WTC11 (cell line): ENCODE measurements at regions not wholly inside any gene's neighbourhood (a gene's known extent, or its start where the extent isn't known, plus 50 kb on each side); places are given as distances from the start of the nearest gene placed in this dataset.
"Not testable (repeated sequence)": the region's sequence is repeated elsewhere in the genome, so short reads cannot be mapped to it uniquely, and the experiment has no call there.

Source experiments
- ATAC-seq: fragments of 200-7000 bp; cut with Tn5 transposase; 2 replicates; pipeline ENCODE4 v1.10.0; 2021; ENCODE audit warnings: mild to moderate bottlenecking, moderate library complexity
- CTCF ChIA-PET: fragments of 300-600 bp; sonication (Branson Sonifier 250); formaldehyde crosslinking; loops from one replicate; lab custom pipeline; 2021; ENCODE audit warnings: antibody characterized with exemption; lab: Charles Lee
- POLR2A ChIA-PET: fragments of 350-600 bp; sonication (Branson Sonifier 250); formaldehyde crosslinking; loops from one replicate; lab custom pipeline; 2021; ENCODE audit warnings: antibody characterized with exemption; lab: Charles Lee
- DNase-seq: peaks from one replicate; pipeline ENCODE4 v3.0.0; 2021; ENCODE audit warnings: low spot score
- H3K27ac Mint-ChIP-seq: 2 replicates; pipeline ENCODE4 v1.8.0; 2021; ENCODE audit warnings: mixed read lengths
- H3K27me3 Mint-ChIP-seq: 2 replicates; pipeline ENCODE4 v1.8.0; 2021; ENCODE audit warnings: low read depth, mild to moderate bottlenecking, moderate library complexity, mixed read lengths
- H3K36me3 Mint-ChIP-seq: 2 replicates; pipeline ENCODE4 v1.8.0; 2021; ENCODE audit warnings: mixed read lengths
- H3K4me1 Mint-ChIP-seq: 2 replicates; pipeline ENCODE4 v1.8.0; 2022; ENCODE audit warnings: mixed read lengths
- H3K4me3 Mint-ChIP-seq: 2 replicates; pipeline ENCODE4 v1.8.0; 2021; ENCODE audit warnings: mild to moderate bottlenecking, moderate library complexity, mixed read lengths
- H3K9me3 Mint-ChIP-seq: 2 replicates; pipeline ENCODE4 v1.8.0; 2021; ENCODE audit warnings: mixed read lengths
- ESRRA ChIP-seq: sonication (generic); formaldehyde crosslinking; IDR thresholded peaks from 2 replicates; pipeline ENCODE4 v1.8.1; 2022; ENCODE audit warnings: mild to moderate bottlenecking, missing genetic modification reagents, borderline replicate concordance
- FOXJ3 ChIP-seq: sonication (generic); formaldehyde crosslinking; IDR thresholded peaks from 2 replicates; pipeline ENCODE4 v1.9.0; 2021; ENCODE audit warnings: missing genetic modification reagents, mild to moderate bottlenecking, borderline replicate concordance
- GABPB1 ChIP-seq: sonication (generic); formaldehyde crosslinking; IDR thresholded peaks from 2 replicates; pipeline ENCODE4 v1.8.1; 2023; ENCODE audit warnings: mild to moderate bottlenecking, missing genetic modification reagents
- ZBTB21 ChIP-seq: sonication (generic); formaldehyde crosslinking; IDR thresholded peaks from 2 replicates; pipeline ENCODE4 v1.8.1; 2023; ENCODE audit warnings: mild to moderate bottlenecking, missing genetic modification reagents, borderline replicate concordance
- ZNF219 ChIP-seq: sonication (generic); formaldehyde crosslinking; IDR thresholded peaks from 2 replicates; pipeline ENCODE4 v1.8.0; 2023; ENCODE audit warnings: missing genetic modification reagents, mild to moderate bottlenecking, borderline replicate concordance
- ZNF263 ChIP-seq: sonication (generic); formaldehyde crosslinking; IDR thresholded peaks from 2 replicates; pipeline ENCODE4 v1.8.1; 2022; ENCODE audit warnings: low read depth, mild to moderate bottlenecking, moderate library complexity, missing genetic modification reagents
- ZNF317 ChIP-seq: sonication (generic); formaldehyde crosslinking; IDR thresholded peaks from 2 replicates; pipeline ENCODE4 v1.8.1; 2023; ENCODE audit warnings: low read depth, mild to moderate bottlenecking, moderate library complexity, missing genetic modification reagents, borderline replicate concordance
- ZNF396 ChIP-seq: fragments of 250-450 bp; sonication (Bioruptor Pico); IDR thresholded peaks from 2 replicates; pipeline ENCODE4 v1.8.0; 2021; ENCODE audit warnings: mild to moderate bottlenecking, moderate library complexity, borderline replicate concordance
- TF ChIP-seq, protein P1 (sequence below): sonication (generic); formaldehyde crosslinking; IDR thresholded peaks from 2 replicates; pipeline ENCODE4 v1.8.1; 2022; ENCODE audit warnings: low read depth, mild to moderate bottlenecking, moderate library complexity, missing genetic modification reagents, borderline replicate concordance
- TF ChIP-seq, protein P2 (sequence below): sonication (generic); formaldehyde crosslinking; IDR thresholded peaks from 2 replicates; pipeline ENCODE4 v1.8.1; 2022; ENCODE audit warnings: low read depth, missing genetic modification reagents, borderline replicate concordance
- TF ChIP-seq, protein P3 (sequence below): sonication (generic); formaldehyde crosslinking; IDR thresholded peaks from 2 replicates; pipeline ENCODE4 v1.8.0; 2023; ENCODE audit warnings: missing genetic modification reagents
- TF ChIP-seq, protein P4 (sequence below): fragments of 200-600 bp; IDR thresholded peaks from 2 replicates; pipeline ENCODE4 v1.8.0; 2022; ENCODE audit warnings: antibody characterized with exemption
- TF ChIP-seq, protein P5 (sequence below): sonication (generic); formaldehyde crosslinking; IDR thresholded peaks from 2 replicates; pipeline ENCODE4 v1.8.0; 2022; ENCODE audit warnings: mild to moderate bottlenecking, missing genetic modification reagents
- TF ChIP-seq, protein P6 (sequence below): sonication (generic); formaldehyde crosslinking; IDR thresholded peaks from 2 replicates; pipeline ENCODE4 v1.8.1; 2023; ENCODE audit warnings: mild to moderate bottlenecking, missing genetic modification reagents, borderline replicate concordance
- TF ChIP-seq, protein P7 (sequence below): fragments of 250-450 bp; sonication (Bioruptor Pico); IDR thresholded peaks from 2 replicates; pipeline ENCODE4 v2.1.2; 2022; ENCODE audit warnings: mild to moderate bottlenecking, moderate library complexity

DNA sequence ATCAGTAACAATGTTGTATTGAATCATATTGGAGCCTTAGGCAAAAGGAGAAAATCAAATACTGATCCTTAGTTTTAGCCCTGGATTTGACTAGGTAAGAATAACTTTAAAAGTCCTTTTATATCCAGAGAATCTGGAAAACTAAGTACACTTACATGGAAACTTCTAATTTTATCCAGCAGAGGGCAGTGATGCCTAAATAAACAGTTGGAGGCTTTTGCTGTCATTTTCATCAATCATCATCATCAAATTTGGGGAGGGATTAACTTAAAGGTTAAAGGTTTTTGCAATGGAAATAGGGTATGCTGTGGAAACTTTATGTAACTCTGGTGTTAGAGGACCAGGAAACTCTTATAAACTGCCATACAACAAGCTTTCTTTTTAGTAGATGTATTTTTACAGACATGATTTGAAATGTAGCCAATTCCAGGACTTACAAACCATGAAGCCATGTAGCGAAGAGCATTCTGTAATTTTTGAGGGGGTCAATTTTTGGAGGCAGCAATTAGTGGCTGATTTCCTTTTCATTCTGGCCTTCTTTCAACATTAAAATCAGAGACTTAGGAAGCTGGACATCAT is 112.7 kb downstream of the OSTF1 start:
- CTCF ChIA-PET: interaction anchor here (0.6 to 1.7 kb wide), 8 partner anchors 37 to 768 kb away, joined by 3 to 6 read pairs (median 3); no protein-coding TSS in a partner anchor
- Mint-ChIP-seq H3K4me3 (no peak overlapping the region), H3K36me3 (no peaks in the 10 kb centered on the region), H3K27ac (no peak overlapping the region), H3K4me1 (peaks cover 23% of the 10 kb centered on the region), H3K9me3 (0 out of 2 replicates have a peak, but pooled peaks cover 5% of the 10 kb centered on the region), H3K27me3 (no peaks in the 10 kb centered on the region)
- TF ChIP-seq, protein P1, sequence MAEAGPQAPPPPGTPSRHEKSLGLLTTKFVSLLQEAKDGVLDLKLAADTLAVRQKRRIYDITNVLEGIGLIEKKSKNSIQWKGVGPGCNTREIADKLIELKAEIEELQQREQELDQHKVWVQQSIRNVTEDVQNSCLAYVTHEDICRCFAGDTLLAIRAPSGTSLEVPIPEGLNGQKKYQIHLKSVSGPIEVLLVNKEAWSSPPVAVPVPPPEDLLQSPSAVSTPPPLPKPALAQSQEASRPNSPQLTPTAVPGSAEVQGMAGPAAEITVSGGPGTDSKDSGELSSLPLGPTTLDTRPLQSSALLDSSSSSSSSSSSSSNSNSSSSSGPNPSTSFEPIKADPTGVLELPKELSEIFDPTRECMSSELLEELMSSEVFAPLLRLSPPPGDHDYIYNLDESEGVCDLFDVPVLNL (CRISPR knock-in tag): no peak
- no peak for TF ChIP-seq ZBTB21 (CRISPR knock-in tag)
- TF ChIP-seq, protein P2, sequence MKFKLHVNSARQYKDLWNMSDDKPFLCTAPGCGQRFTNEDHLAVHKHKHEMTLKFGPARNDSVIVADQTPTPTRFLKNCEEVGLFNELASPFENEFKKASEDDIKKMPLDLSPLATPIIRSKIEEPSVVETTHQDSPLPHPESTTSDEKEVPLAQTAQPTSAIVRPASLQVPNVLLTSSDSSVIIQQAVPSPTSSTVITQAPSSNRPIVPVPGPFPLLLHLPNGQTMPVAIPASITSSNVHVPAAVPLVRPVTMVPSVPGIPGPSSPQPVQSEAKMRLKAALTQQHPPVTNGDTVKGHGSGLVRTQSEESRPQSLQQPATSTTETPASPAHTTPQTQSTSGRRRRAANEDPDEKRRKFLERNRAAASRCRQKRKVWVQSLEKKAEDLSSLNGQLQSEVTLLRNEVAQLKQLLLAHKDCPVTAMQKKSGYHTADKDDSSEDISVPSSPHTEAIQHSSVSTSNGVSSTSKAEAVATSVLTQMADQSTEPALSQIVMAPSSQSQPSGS (CRISPR knock-in tag): no peak
- TF ChIP-seq, protein P3, sequence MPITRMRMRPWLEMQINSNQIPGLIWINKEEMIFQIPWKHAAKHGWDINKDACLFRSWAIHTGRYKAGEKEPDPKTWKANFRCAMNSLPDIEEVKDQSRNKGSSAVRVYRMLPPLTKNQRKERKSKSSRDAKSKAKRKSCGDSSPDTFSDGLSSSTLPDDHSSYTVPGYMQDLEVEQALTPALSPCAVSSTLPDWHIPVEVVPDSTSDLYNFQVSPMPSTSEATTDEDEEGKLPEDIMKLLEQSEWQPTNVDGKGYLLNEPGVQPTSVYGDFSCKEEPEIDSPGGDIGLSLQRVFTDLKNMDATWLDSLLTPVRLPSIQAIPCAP (CRISPR knock-in tag): no peak
- TF ChIP-seq, protein P4, sequence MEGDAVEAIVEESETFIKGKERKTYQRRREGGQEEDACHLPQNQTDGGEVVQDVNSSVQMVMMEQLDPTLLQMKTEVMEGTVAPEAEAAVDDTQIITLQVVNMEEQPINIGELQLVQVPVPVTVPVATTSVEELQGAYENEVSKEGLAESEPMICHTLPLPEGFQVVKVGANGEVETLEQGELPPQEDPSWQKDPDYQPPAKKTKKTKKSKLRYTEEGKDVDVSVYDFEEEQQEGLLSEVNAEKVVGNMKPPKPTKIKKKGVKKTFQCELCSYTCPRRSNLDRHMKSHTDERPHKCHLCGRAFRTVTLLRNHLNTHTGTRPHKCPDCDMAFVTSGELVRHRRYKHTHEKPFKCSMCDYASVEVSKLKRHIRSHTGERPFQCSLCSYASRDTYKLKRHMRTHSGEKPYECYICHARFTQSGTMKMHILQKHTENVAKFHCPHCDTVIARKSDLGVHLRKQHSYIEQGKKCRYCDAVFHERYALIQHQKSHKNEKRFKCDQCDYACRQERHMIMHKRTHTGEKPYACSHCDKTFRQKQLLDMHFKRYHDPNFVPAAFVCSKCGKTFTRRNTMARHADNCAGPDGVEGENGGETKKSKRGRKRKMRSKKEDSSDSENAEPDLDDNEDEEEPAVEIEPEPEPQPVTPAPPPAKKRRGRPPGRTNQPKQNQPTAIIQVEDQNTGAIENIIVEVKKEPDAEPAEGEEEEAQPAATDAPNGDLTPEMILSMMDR: peak; percentile 55
- DNase-seq (no peak), ATAC-seq (no peak)
- POLR2A ChIA-PET: no interaction called here

DNA sequence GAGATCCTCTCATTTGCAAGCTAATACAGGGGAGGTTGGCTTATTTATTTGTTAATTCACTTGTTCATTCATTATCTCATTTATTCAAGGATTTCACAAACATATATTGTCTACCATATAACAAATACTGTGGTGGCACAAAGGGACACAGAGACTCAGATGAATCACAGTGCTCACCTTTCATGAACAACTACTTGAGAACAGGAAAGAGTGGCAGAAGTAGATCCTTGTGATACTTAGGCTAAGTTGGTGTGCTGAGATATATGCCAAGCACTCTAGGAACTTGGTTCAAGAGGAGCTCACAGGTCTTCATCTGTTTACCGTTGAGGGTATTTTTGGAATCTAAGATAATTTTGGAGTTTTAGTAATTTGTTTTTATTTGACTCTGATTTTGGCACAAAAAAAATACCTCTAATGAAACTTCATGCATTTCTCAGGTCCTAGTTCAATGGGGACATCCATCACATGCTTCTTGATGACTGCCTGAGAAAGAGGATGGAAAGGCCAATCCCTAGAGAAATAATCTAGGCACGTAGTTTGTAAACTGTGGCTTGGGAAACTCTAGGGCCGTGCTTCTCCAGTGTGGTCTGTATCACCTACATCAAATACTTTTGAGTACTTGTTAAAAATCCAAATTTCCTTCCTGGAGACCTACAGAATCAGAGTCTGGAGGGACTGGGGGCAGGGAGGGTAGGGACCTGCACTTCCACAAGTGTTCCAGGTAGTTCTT is 113.3 kb downstream of the OSTF1 start:
- DNase-seq (no peak), ATAC-seq (no peak)
- no peak overlapping the region for H3K4me3 Mint-ChIP-seq
- ChIA-PET CTCF (interaction anchor here (0.5 to 1.7 kb wide), 9 partner anchors 36 to 1101 kb away, joined by 3 to 6 read pairs (median 3); no protein-coding TSS in a partner anchor), POLR2A (no interaction called here)
- TF ChIP-seq GABPB1 (CRISPR knock-in tag) (no peak), ZNF317 (CRISPR knock-in tag) (no peak), ZNF396 (CRISPR knock-in tag) (no peak), ZNF263 (CRISPR knock-in tag) (no peak), ESRRA (no peak), ZNF219 (CRISPR knock-in tag) (no peak), FOXJ3 (no peak)
- TF ChIP-seq, protein P5, sequence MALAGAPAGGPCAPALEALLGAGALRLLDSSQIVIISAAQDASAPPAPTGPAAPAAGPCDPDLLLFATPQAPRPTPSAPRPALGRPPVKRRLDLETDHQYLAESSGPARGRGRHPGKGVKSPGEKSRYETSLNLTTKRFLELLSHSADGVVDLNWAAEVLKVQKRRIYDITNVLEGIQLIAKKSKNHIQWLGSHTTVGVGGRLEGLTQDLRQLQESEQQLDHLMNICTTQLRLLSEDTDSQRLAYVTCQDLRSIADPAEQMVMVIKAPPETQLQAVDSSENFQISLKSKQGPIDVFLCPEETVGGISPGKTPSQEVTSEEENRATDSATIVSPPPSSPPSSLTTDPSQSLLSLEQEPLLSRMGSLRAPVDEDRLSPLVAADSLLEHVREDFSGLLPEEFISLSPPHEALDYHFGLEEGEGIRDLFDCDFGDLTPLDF (CRISPR knock-in tag): no peak
- TF ChIP-seq, protein P6, sequence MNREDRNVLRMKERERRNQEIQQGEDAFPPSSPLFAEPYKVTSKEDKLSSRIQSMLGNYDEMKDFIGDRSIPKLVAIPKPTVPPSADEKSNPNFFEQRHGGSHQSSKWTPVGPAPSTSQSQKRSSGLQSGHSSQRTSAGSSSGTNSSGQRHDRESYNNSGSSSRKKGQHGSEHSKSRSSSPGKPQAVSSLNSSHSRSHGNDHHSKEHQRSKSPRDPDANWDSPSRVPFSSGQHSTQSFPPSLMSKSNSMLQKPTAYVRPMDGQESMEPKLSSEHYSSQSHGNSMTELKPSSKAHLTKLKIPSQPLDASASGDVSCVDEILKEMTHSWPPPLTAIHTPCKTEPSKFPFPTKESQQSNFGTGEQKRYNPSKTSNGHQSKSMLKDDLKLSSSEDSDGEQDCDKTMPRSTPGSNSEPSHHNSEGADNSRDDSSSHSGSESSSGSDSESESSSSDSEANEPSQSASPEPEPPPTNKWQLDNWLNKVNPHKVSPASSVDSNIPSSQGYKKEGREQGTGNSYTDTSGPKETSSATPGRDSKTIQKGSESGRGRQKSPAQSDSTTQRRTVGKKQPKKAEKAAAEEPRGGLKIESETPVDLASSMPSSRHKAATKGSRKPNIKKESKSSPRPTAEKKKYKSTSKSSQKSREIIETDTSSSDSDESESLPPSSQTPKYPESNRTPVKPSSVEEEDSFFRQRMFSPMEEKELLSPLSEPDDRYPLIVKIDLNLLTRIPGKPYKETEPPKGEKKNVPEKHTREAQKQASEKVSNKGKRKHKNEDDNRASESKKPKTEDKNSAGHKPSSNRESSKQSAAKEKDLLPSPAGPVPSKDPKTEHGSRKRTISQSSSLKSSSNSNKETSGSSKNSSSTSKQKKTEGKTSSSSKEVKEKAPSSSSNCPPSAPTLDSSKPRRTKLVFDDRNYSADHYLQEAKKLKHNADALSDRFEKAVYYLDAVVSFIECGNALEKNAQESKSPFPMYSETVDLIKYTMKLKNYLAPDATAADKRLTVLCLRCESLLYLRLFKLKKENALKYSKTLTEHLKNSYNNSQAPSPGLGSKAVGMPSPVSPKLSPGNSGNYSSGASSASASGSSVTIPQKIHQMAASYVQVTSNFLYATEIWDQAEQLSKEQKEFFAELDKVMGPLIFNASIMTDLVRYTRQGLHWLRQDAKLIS (CRISPR knock-in tag): no peak
- TF ChIP-seq, protein P7, sequence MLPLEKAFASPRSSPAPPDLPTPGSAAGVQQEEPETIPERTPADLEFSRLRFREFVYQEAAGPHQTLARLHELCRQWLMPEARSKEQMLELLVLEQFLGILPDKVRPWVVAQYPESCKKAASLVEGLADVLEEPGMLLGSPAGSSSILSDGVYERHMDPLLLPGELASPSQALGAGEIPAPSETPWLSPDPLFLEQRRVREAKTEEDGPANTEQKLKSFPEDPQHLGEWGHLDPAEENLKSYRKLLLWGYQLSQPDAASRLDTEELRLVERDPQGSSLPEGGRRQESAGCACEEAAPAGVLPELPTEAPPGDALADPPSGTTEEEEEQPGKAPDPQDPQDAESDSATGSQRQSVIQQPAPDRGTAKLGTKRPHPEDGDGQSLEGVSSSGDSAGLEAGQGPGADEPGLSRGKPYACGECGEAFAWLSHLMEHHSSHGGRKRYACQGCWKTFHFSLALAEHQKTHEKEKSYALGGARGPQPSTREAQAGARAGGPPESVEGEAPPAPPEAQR (CRISPR knock-in tag): no peak
- H3K4me1 Mint-ChIP-seq: peaks cover 21% of the 10 kb centered on the region
- no peaks in the 10 kb centered on the region for H3K27me3 Mint-ChIP-seq
- H3K36me3 Mint-ChIP-seq: no peaks in the 10 kb centered on the region
- H3K27ac Mint-ChIP-seq: no peak overlapping the region
- H3K9me3 Mint-ChIP-seq: 0 out of 2 replicates have a peak, but pooled peaks cover 3% of the 10 kb centered on the region

DNA sequence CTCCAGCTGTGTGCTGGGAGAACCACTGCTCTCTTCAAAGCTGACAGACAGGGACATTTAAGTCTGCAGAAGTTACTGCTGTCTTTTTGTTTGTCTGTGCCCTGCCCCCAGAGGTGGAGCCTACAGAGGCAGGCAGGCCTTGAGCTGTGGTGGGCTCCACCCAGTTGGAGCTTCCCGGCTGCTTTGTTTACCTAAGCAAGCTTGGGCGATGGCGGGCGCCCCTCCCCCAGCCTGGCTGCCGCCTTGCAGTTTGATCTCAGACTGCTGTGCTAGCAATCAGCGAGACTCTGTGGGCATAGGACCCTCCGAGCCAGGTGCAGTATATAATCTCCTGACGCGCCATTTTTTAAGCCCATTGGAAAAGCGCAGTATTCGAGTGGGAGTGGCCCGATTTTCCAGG is 119.7 kb downstream of the OSTF1 start:
- H3K4me1 Mint-ChIP-seq, POLR2A ChIA-PET, H3K4me3 Mint-ChIP-seq, CTCF ChIA-PET, H3K27ac Mint-ChIP-seq, H3K27me3 Mint-ChIP-seq, ATAC-seq: not testable (repeated sequence)
- peaks cover 28% of the 10 kb centered on the region for H3K9me3 Mint-ChIP-seq
- peaks cover 21% of the 10 kb centered on the region for H3K36me3 Mint-ChIP-seq
- DNase-seq: peak; percentile 20
